ENCODE measurements at regions not wholly inside any gene's neighbourhood (a gene's known extent, or its start where the extent isn't known, plus 50 kb on each side); places are given as distances from the start of the nearest gene placed in this dataset.

DNA sequence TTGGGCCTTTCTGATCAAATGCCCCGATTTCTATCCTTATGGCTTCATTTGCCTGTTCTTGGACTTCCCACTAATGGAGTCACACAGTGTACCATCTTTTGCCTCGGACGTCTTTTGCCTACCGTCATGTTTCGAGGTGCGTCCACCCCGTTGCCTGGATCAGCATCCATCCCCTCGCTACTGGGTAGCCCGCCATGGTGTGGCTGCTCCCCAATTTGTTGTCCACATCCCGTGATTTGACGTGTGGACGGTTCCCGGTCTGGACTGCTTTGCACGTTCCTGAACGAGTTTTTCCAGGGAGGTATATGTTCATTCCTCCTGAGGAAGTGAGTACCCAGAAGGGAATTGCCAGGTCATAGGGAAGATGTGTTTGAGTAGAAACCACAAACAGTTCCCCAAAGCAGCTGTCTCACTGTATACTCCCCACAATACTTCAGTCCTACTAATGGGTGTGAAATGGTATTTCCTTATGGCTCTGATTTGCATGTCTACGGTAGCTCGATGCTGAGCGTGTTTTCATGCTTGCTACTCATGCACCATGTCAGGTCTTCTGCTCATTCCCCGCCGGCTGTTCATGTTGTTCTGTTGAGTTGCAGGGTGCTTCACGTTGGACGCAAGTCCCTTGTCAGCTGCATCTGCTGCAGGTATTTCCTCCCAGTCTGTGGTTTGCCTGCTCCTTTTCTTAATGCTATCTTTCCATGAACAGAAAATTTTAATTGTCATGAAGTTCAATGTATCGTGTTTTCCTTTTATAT, 86.8 kb upstream of the AFDN start:
- Histone ChIP-seq H3K79me2 (ENCODE audit: low read length) (no peaks in the 10 kb centered on the region), H3K9me2 (replicated peaks; ENCODE audit: insufficient read depth, low read length) (no peaks in the 10 kb centered on the region), H3K4me3 (ENCODE audit: low read length) (no peak overlapping the region), H3K27ac (ENCODE audit: low read length) (no peak overlapping the region), H3K27me3 (replicated peaks; ENCODE audit: insufficient read depth, low read length) (peaks cover 11% of the 10 kb centered on the region; the same call in 1 of the 2 replicates), H3K9ac (ENCODE audit: low read length) (no peak overlapping the region), H4K20me1 (ENCODE audit: insufficient read depth, low read length) (no peaks in the 10 kb centered on the region), H2AFZ (ENCODE audit: low read length) (no peak overlapping the region), H3K4me2 (ENCODE audit: low read depth, low read length) (no peak overlapping the region), H3K9me3 (replicated peaks; ENCODE audit: insufficient read depth, low read length) (no peaks in the 10 kb centered on the region), H3F3A (ENCODE audit: insufficient read depth, low read length) (no peaks in the 10 kb centered on the region), H3K4me1 (ENCODE audit: low read length) (no peaks in the 10 kb centered on the region), H3K36me3 (replicated peaks; ENCODE audit: insufficient read depth, low read length) (no peaks in the 10 kb centered on the region)
- DNase-seq = no peak
- TF ChIP-seq, protein P1, sequence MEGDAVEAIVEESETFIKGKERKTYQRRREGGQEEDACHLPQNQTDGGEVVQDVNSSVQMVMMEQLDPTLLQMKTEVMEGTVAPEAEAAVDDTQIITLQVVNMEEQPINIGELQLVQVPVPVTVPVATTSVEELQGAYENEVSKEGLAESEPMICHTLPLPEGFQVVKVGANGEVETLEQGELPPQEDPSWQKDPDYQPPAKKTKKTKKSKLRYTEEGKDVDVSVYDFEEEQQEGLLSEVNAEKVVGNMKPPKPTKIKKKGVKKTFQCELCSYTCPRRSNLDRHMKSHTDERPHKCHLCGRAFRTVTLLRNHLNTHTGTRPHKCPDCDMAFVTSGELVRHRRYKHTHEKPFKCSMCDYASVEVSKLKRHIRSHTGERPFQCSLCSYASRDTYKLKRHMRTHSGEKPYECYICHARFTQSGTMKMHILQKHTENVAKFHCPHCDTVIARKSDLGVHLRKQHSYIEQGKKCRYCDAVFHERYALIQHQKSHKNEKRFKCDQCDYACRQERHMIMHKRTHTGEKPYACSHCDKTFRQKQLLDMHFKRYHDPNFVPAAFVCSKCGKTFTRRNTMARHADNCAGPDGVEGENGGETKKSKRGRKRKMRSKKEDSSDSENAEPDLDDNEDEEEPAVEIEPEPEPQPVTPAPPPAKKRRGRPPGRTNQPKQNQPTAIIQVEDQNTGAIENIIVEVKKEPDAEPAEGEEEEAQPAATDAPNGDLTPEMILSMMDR (IDR thresholded peaks at IDR 0.05; ENCODE audit: low read length) = no peak
- no peak for TF ChIP-seq EZH2 (optimal IDR thresholded peaks at IDR 0.05; ENCODE audit: low read depth, low read length)
- TF ChIP-seq EZH2phosphoT487 (IDR thresholded peaks at IDR 0.05; ENCODE audit: low read length) = no peak

DNA sequence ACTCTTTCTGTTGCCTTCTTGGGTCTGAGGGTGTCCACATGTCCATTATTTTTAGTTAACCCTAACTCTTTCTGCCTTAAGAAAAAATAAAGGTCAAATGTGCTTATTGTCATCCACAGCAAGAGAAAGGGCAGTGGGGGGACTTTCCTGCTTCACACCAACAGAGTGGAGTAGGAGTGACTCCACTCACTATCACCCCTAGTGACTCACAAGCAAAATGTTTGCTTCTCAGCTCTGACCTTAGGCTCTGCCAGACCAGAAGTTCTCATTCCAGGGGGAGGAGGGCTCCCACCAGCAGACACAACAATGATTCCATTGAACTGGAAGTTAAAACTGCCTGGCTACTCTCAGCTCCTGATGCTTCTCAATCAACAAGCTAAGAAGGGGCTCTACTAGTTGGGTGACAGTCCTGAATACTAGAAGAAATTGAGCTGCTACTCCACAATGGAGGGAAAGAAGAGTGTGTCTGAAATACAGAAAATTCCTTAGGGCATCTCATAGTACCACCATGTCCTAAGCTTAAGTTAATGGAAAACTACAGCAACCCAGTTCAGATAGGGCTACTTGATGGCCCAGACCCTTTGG, 83.9 kb upstream of the AFDN start:
- Histone ChIP-seq H3K27me3 (replicated peaks; ENCODE audit: insufficient read depth, low read length) (peaks cover 7% of the 10 kb centered on the region; the same call in 1 of the 2 replicates), H3K4me1 (ENCODE audit: low read length) (no peaks in the 10 kb centered on the region), H3K79me2 (ENCODE audit: low read length) (no peaks in the 10 kb centered on the region), H3K4me2 (ENCODE audit: low read depth, low read length) (no peak overlapping the region), H3K9me3 (replicated peaks; ENCODE audit: insufficient read depth, low read length) (no peaks in the 10 kb centered on the region), H3K9me2 (replicated peaks; ENCODE audit: insufficient read depth, low read length) (no peaks in the 10 kb centered on the region), H4K20me1 (ENCODE audit: insufficient read depth, low read length) (no peaks in the 10 kb centered on the region), H3K27ac (ENCODE audit: low read length) (no peak overlapping the region), H2AFZ (ENCODE audit: low read length) (no peak overlapping the region), H3K9ac (ENCODE audit: low read length) (no peak overlapping the region), H3K4me3 (ENCODE audit: low read length) (no peak overlapping the region), H3K36me3 (replicated peaks; ENCODE audit: insufficient read depth, low read length) (no peaks in the 10 kb centered on the region), H3F3A (ENCODE audit: insufficient read depth, low read length) (no peaks in the 10 kb centered on the region)
- no peak for DNase-seq
- no peak for TF ChIP-seq EZH2 (optimal IDR thresholded peaks at IDR 0.05; ENCODE audit: low read depth, low read length)
- TF ChIP-seq, protein P1 (IDR thresholded peaks at IDR 0.05; ENCODE audit: low read length) = no peak
- TF ChIP-seq EZH2phosphoT487 (IDR thresholded peaks at IDR 0.05; ENCODE audit: low read length) = no peak

DNA sequence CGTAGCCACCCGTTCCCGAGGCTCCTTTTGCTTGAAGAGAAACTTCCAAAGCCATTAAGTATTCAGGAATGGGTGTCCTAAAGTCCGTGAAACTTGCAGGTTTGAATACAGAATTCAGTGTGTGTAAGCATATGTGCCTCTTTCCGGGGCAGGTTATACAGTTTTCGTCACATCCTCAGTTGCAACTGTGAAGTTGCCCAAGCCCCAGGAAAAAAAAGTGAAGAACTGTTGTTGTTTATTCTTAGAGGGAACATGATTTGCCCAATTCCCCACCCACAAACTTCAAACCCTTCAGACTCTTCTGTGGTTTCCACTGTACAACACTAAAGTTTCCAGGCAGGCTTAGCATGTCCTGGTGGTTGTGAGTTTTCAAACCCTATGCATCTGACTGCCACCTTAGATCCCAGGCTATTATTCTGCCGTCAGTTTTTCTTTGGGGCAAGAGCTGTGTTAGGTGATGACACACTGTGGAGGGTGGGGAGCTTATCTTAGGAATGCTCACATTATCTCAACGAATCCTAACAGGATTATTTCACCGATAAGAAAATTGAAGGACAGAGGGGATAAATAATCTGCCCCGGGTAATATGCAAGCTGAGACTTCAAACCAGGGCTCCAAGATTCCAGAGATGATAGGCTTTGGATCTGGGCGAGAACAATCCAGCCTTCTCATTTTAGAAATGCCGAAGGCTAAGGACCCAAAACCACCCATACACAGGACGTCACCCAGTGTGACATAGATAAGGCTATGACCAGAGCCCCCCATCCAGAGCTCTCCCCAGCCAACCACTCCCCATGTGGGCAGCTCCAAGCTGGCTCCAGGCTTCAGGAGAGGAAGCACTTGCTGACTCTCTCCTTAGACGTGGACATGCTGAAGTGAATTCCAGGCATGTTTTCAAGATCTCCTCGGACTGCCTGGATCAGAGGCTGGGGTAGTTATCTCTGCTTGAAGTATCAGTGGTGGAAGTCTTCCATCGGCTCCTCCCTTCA, 81.7 kb upstream of the AFDN start:
- TF ChIP-seq EZH2 (optimal IDR thresholded peaks at IDR 0.05; ENCODE audit: low read depth, low read length) (no peak), EZH2phosphoT487 (IDR thresholded peaks at IDR 0.05; ENCODE audit: low read length) (no peak)
- TF ChIP-seq, protein P1 (IDR thresholded peaks at IDR 0.05; ENCODE audit: low read length) = no peak
- Histone ChIP-seq H3K27me3 (replicated peaks; ENCODE audit: insufficient read depth, low read length) (peaks cover 2% of the 10 kb centered on the region; the same call in 1 of the 2 replicates), H4K20me1 (ENCODE audit: insufficient read depth, low read length) (no peaks in the 10 kb centered on the region), H3K36me3 (replicated peaks; ENCODE audit: insufficient read depth, low read length) (no peaks in the 10 kb centered on the region), H3K79me2 (ENCODE audit: low read length) (no peaks in the 10 kb centered on the region), H3K9me3 (replicated peaks; ENCODE audit: insufficient read depth, low read length) (no peaks in the 10 kb centered on the region), H3K4me3 (ENCODE audit: low read length) (no peak overlapping the region), H3K9ac (ENCODE audit: low read length) (no peak overlapping the region), H3K4me1 (ENCODE audit: low read length) (no peaks in the 10 kb centered on the region), H3F3A (ENCODE audit: insufficient read depth, low read length) (no peaks in the 10 kb centered on the region), H3K27ac (ENCODE audit: low read length) (no peak overlapping the region), H3K4me2 (ENCODE audit: low read depth, low read length) (no peak overlapping the region), H3K9me2 (replicated peaks; ENCODE audit: insufficient read depth, low read length) (no peaks in the 10 kb centered on the region), H2AFZ (ENCODE audit: low read length) (no peak overlapping the region)
- no peak for DNase-seq

Measured in MM.1S (cell line).